ENCODE measurements at regions not wholly inside any gene's neighbourhood (a gene's known extent, or its start where the extent isn't known, plus 50 kb on each side); places are given as distances from the start of the nearest gene placed in this dataset.
"Not testable (repeated sequence)": the region's sequence is repeated elsewhere in the genome, so short reads cannot be mapped to it uniquely, and the experiment has no call there.

DNA sequence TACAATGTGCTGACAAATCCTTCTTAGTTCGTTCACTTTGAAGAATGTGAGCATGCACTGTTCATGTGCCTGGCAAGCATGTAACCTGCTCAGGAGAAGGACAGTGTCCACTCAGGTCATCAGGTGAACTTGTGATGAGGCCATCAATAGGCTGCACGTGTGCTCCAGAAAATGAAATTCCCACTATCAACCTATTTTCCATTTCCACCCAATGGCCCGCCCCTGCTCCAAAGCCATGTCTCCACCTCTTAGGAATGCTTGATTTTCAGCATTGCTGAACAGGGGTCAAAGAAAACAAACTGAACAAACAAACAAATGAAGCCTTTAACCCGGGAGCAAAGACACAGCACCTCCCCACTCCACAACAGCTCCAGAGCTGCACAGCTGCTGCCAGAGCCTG, 563.2 kb downstream of the TUBA3C start:
- ATAC-seq; DNase-seq (ENCODE audit: missing footprints); intact Hi-C loops (cut with DNase I): not testable (repeated sequence)

- DNase-seq (ENCODE audit: missing footprints); intact Hi-C loops (cut with DNase I); ATAC-seq: not testable (repeated sequence)
Observed at GRCh38 chr13:18610476-18610875, 571.1 kb downstream of the TUBA3C start.

DNA sequence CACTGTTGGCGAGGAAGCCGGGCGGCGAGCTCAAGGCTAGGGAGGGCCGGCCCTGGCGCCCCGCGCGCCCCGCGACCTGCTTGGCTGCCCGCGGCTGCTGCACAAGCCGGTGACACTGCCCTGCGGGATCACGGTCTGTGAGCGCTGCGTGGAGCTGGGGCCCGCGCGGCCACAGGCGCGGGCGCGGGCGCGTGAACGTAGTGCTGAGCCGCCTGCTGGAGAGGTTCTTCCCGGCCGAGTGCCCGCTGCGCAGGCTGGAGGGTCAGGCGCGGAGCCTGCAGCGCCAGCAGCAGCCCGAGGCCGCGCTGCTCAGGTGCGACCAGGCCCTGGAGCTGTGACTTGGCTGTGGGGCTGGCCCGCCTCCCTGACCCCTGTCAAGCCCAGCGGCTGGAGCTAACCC, 572.3 kb downstream of the TUBA3C start:
- DNase-seq (ENCODE audit: missing footprints); intact Hi-C loops (cut with DNase I); ATAC-seq: not testable (repeated sequence)

DNA sequence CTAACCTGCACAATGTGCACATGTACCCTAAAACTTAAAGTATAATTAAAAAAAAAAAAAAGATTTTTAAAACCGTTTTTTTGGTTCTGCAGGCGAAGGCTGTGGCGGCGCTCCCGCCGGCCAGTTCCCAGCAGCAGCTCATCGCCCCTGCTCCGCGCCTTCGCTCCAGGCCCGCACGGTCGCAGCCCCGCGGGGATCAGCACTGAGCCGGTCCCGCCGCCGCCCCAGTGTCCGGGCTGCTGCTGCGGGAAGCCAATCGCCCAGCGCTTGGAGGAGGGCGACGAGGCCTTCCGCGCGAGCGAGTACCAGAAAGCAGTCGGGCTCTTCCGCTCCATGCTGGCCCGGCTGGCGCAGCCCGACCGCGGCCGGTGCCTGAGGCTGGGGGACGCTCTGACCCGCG, 572.8 kb downstream of the TUBA3C start:
- intact Hi-C loops (cut with DNase I): not testable (repeated sequence)

GRCh38 chr13:18600366-18600765, 581.3 kb downstream of the TUBA3C start:
- ATAC-seq; intact Hi-C loops (cut with DNase I); DNase-seq (ENCODE audit: missing footprints): not testable (repeated sequence)

More for the DNA sequence above, 572.8 kb downstream of the TUBA3C start:
- not testable (repeated sequence) for DNase-seq (ENCODE audit: missing footprints); ATAC-seq

- DNase-seq (ENCODE audit: missing footprints); ATAC-seq; intact Hi-C loops (cut with DNase I): not testable (repeated sequence)
Observed at GRCh38 chr13:18599791-18600211, 581.8 kb downstream of the TUBA3C start.

GRCh38 chr13:18598543-18598942, 583.1 kb downstream of the TUBA3C start:
- intact Hi-C loops (cut with DNase I); ATAC-seq; DNase-seq (ENCODE audit: missing footprints): not testable (repeated sequence)

DNA sequence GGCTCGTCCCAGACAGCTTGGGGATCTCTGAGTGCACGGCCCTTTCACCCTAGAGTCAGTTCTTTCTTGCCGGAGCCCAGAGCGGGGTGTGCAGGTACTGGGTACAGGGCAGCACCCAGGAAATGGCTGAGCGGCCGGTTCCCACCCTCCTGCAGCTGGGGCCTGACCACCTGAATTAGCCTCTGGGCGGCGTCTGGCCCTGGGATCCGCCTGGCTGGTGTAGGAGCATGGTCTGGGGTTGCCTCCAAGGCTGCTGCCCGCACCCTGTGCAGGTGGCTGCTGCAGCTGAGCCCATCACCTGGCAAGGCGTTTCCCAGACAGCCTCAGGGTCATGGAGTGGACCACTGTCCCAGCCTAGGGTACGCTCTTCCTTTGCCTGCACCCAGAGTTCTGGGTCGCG, 583.7 kb downstream of the TUBA3C start:
- DNase-seq (ENCODE audit: missing footprints); intact Hi-C loops (cut with DNase I); ATAC-seq: not testable (repeated sequence)

DNA sequence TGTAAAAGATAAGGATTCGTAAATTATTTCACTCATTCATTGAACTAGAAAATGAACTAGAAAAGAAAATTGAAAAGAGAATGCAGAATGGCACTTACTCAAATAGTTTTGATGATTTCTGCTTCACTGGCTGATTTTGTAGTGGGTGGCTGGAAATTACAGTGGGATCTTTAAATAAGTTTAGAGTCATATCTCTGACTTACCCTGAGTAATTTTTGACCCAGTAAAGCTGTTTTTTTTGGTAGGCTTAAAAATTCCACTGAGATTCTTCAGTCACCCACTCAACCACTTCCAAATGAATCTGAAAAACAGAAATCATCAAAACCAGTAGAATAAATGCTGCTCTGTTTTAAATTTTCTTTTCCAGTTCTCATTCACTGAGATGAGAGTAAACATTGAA, 604.5 kb downstream of the TUBA3C start:
- intact Hi-C loops (cut with DNase I); DNase-seq (ENCODE audit: missing footprints): not testable (repeated sequence)
- peak; percentile 62 for ATAC-seq

DNA sequence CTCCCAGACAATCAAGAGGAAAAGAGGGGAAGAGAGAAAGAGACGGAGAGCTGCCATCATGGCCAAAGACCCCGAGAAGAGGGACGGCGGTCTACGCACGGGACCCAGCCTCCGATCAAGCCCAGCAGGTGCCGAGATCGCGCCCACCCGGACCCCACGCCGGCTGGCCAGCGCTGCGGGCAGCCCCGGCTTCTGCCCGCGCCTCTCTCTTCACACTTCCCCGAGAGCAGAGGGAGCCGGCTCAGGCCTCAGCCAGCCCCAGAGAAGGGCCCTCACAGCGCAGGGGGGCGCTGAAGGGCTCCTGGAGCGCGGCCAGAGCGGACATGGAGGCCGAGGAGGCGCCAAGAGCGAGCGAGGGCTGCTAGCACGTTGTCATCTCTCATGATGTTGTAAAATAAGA, 613.7 kb downstream of the TUBA3C start:
- intact Hi-C loops (cut with DNase I); DNase-seq (ENCODE audit: missing footprints); ATAC-seq: not testable (repeated sequence)
